MG63 (cell line): ENCODE measurements at regions not wholly inside any gene's neighbourhood (a gene's known extent, or its start where the extent isn't known, plus 50 kb on each side); places are given as distances from the start of the nearest gene placed in this dataset.

ENCODE experiments used
- DNase-seq: peaks from one replicate; pipeline ENCODE4 v3.0.0-alpha.2; 2020
- H3K27me3 ChIP-seq: fragments of 250-450 bp; sonication (Bioruptor Pico); 2 replicates; pipeline ENCODE4 v1.5.1; 2020; ENCODE audit warnings: mild to moderate bottlenecking, moderate library complexity
- H3K36me3 ChIP-seq: fragments of 250-450 bp; sonication (Bioruptor Pico); 2 replicates; pipeline ENCODE4 v1.5.1; 2020; ENCODE audit warnings: mild to moderate bottlenecking, moderate library complexity
- H3K4me3 ChIP-seq: fragments of 250-450 bp; sonication (Bioruptor Pico); 2 replicates; pipeline ENCODE4 v1.5.1; 2020; ENCODE audit warnings: mild to moderate bottlenecking, moderate library complexity
- H3K9me3 ChIP-seq: fragments of 250-450 bp; sonication (Bioruptor Pico); 2 replicates; pipeline ENCODE4 v1.5.1; 2020; ENCODE audit warnings: mild to moderate bottlenecking, moderate library complexity

DNA sequence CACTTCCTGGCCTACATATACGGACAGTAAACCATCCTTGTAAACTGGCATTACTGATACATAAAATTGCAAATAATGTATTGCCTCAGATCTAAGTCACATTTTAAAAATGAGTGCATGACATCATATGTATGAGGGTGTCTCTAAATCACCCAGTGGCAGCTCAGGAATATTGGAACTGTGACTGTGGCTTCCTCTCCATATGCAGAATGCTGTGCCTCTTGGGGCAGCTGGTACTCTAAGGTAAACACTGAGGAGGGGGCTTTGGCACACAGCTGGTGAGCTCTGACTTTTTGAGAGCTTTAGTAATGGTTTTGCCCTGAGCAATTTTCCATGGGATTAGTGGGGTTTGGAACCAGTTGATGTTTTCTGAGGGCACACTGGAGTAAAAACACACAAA is 263.7 kb downstream of the BMP4 start:
- DNase-seq = peak; percentile 52
- no peaks in the 10 kb centered on the region for H3K9me3 ChIP-seq
- H3K27me3 ChIP-seq = no peaks in the 10 kb centered on the region
- H3K4me3 ChIP-seq = no peak overlapping the region
- H3K36me3 ChIP-seq = no peaks in the 10 kb centered on the region

DNA sequence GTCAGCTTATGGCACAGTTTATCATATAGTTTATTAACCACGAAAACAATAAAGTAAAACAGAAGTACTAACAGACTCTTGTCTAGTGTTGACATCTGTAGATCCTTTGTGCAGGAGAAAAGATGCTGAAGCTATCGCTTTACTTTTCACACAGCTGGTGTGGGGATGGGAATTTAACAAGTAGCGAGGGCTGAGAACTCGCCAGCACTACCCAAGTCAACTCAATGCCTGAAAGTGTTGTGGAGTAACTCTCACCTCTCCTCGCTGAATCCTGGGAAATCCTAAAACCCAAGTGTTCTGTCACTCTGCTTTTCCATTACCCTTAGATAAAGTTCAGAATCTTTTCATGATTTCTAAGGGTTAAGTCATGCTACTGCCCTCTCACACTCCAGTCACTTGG is 264.2 kb downstream of the BMP4 start:
- Histone ChIP-seq H3K27me3 (no peaks in the 10 kb centered on the region), H3K9me3 (no peaks in the 10 kb centered on the region), H3K4me3 (no peak overlapping the region), H3K36me3 (no peaks in the 10 kb centered on the region)
- DNase-seq = no peak

DNA sequence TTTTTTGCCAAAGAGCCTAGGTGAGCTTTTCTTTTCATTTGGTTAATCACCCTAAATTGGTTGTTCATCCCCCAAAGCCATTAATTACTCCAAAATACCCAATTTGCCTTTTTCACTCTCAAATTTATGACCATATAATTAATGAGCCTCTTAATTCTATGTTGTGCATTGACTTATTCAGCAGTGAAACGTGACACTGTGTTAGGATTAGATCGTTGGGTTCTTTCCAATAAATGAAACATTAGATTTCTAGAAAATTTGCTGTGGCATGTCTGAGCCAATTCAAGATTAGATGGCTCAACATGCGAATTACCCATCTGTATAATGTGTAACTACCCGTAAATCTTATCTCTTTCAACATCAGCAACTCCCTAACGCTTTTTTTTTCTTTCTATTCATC is 273.4 kb downstream of the BMP4 start:
- no peaks in the 10 kb centered on the region for H3K27me3 ChIP-seq
- H3K4me3 ChIP-seq = no peak overlapping the region
- H3K9me3 ChIP-seq = no peaks in the 10 kb centered on the region
- no peak for DNase-seq
- H3K36me3 ChIP-seq = no peaks in the 10 kb centered on the region

DNA sequence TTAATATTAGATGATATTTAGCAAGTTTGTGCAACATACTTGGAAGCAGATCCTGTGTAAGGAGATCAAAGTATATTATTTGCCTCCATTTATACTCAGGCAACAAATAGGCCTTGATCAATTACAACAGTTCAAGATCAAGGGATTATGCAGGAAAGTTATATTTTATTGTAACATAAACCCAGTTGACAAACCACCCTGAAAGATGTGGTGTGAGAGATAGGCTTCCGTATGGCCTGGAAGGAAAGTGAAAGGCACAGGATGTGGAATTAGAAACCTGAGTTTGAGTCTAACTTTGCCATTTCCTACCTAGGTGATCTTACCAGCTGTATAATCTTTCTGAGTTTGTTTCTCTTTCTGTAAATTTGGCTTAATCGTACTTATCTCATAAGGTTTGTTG is 284.1 kb downstream of the BMP4 start:
- H3K4me3 ChIP-seq = no peak overlapping the region
- DNase-seq = no peak
- no peaks in the 10 kb centered on the region for H3K9me3 ChIP-seq
- H3K27me3 ChIP-seq = no peaks in the 10 kb centered on the region
- no peaks in the 10 kb centered on the region for H3K36me3 ChIP-seq

DNA sequence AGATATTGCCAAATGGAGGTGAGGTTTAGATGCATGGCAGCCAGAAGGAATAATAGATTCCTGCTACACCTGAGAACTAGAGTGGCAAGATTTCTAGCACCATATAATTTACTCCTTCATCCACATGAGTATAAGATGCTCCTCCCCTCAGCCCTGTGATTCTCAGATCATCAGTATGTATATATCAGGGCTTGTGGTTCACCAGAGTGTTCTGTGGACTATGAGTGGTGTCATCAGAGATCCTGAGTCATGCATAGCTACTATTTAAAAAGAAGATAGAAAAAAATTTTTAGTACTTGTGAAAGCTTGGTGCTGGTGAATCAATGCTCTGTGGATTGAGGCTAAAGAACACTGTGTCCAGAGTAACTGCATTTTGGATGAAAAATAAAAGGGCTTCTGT is 285.9 kb downstream of the BMP4 start:
- Histone ChIP-seq H3K4me3 (no peak overlapping the region), H3K9me3 (no peaks in the 10 kb centered on the region), H3K36me3 (no peaks in the 10 kb centered on the region), H3K27me3 (no peaks in the 10 kb centered on the region)
- peak; percentile 0 for DNase-seq

DNA sequence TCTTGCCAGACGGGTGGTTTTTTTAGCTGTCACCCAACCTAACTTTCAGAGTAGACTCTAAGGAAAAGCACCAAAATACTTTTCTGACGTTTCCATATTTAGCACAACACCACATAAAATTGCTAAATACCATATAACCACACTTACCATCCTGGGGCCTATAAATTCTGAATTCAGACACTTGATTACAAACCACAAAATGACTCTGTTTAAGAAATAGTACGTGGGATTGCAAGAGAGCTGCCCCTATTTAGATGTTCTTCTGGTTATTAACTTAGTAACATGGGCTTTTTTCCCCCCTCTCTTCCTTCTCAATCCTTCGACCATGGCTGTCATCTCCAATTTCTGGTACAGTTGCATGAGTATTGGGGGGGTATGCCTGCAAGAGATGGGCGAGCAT is 287.7 kb downstream of the BMP4 start:
- Histone ChIP-seq H3K4me3 (no peak overlapping the region), H3K36me3 (no peaks in the 10 kb centered on the region), H3K9me3 (no peaks in the 10 kb centered on the region), H3K27me3 (no peaks in the 10 kb centered on the region)
- DNase-seq = no peak

DNA sequence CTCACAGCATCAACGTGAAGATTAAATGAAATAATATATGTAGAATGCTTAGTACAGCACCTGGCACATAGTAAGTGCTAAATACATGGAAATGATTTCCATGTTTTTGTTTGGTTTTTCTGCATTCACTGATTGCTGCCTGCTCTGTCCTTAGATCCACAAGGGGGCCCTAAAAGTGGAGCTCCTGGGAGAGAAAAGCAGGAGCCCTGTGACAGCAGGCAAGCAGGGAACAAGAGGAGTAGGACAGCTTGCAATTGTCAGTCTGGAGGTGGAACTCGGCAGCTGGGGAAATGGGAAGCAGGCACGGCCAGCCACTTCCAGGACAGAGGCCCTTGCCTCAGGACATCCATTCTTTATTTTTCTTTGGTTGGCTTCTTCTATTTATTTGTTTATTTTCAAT is 292.9 kb downstream of the BMP4 start:
- DNase-seq = peak; percentile 1
- Histone ChIP-seq H3K9me3 (no peaks in the 10 kb centered on the region), H3K36me3 (no peaks in the 10 kb centered on the region), H3K27me3 (no peaks in the 10 kb centered on the region), H3K4me3 (no peak overlapping the region)

DNA sequence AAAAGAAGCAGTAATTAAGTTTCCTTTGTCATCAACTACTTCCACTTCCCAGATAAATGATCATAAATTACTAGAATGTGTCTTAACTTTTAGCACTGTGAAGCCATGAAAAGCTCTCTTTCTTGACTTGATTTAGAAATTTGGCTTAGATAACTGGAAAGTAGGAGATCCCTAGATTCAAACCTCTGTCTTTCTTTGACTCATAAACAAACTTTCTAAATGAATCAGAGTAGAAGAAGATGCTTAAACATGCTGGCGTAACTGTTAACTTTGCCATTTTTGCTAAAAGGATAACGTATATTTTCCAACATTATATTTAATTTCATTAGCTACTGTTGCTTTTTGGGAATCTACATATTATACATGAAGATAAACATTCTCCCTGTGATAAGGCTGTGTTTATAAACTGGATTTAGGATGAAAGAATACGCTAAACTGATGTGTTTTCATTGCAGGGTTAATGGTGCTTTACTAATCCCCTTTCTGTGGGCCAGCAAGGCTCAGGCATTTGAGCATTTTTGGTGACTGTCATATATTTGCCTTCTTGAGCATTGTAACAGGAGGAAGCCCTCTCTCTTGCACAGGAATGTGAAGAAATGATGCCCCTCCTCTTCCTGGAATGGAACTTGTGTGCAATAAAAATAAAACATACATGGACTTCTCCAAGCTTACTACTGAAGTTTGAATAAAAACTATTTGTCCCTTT is 301.4 kb downstream of the BMP4 start:
- no peak for DNase-seq
- H3K4me3 ChIP-seq = no peak overlapping the region
- H3K36me3 ChIP-seq = no peaks in the 10 kb centered on the region
- H3K27me3 ChIP-seq = no peaks in the 10 kb centered on the region
- no peaks in the 10 kb centered on the region for H3K9me3 ChIP-seq

DNA sequence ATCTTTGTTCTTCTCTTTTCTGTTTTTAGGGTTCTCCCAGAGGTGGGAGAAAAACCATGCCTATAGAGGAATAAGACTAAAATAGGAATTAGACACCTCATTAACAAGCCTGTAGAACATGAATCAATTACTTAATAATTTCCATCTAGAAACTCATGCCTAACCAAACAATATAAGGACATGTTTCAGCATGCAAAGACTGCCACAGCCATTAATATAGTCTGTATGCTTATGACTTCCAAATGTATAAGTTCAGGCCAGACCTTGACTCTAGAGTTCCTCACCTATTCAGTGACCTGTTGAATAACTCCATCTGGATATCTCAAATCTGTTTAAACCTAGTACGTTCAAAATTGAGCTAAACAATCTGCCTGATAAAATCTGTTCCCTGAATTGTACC is 304.6 kb downstream of the BMP4 start:
- Histone ChIP-seq H3K9me3 (no peaks in the 10 kb centered on the region), H3K27me3 (no peaks in the 10 kb centered on the region), H3K36me3 (no peaks in the 10 kb centered on the region), H3K4me3 (no peak overlapping the region)
- DNase-seq = no peak

DNA sequence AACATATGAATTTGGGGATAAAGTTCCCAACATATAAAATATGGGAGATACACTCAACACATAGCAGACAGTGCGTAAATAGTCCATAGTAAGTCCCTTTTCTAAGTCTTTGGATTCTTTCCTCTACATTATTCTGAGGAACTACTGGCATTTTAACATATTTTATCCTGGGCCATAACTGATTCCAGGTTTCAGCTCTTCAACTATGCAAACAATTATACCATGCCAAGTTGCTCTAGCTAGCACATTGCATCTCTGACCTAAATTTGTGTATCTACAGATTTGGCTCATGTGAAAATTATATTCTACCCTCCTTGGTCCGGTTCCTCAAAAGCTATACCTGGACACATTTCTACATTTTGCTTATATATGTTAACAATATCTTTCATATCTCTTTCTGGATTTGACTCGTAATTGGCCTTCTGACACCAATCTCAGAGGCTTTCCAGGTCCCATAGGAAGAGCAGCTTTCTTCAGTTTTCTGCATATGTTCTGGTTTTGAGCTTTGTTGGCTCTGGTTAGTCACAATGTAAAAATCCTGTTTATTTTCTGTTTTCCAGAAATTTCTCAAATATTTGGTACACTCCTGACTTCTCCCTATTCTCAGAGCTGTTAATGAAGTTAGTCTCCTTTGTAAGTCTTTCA is 305.4 kb downstream of the BMP4 start:
- no peak for DNase-seq
- no peaks in the 10 kb centered on the region for H3K9me3 ChIP-seq
- H3K27me3 ChIP-seq = no peaks in the 10 kb centered on the region
- no peak overlapping the region for H3K4me3 ChIP-seq
- no peaks in the 10 kb centered on the region for H3K36me3 ChIP-seq

DNA sequence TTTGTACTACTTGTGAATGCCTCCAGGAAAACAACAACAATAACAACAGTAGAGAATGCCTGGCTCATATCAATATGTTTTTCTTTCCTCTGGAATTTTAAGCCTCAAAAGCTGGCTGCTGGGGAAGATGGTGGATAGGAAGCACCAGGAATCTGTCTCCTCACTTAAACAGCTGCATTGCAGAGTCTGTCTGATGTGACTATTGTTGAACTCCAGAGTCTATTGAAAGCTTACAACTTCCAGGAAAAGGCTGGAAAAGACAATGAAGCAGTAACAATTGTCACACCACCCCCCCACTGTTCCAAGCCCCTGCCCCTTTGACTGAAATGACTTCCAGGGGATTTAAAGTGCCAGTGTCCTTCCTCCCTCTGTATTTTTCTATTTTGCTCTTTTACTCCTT is 309.7 kb downstream of the BMP4 start:
- no peak for DNase-seq
- H3K27me3 ChIP-seq = no peaks in the 10 kb centered on the region
- H3K9me3 ChIP-seq = no peaks in the 10 kb centered on the region
- no peak overlapping the region for H3K4me3 ChIP-seq
- H3K36me3 ChIP-seq = no peaks in the 10 kb centered on the region

DNA sequence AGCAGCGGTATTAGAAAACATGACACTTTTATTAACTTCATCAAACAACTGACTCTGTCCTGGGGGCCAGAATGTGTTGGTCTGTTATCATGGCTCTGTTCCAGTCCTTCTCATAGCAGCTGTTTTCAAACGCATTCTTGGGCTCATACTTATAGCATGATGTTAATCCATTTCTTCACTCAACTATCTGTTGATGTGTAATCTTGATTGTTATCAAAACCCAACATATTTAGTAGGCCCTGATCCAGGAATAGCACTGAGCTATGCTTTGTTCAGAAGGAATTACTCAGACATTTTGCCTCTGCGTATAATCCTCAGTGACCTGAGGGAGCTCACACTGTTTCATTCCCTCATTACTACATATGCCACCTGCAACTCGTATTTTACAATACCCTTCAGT is 315.9 kb downstream of the BMP4 start:
- DNase-seq = no peak
- Histone ChIP-seq H3K36me3 (no peaks in the 10 kb centered on the region), H3K4me3 (no peak overlapping the region), H3K9me3 (no peaks in the 10 kb centered on the region), H3K27me3 (no peaks in the 10 kb centered on the region)

DNA sequence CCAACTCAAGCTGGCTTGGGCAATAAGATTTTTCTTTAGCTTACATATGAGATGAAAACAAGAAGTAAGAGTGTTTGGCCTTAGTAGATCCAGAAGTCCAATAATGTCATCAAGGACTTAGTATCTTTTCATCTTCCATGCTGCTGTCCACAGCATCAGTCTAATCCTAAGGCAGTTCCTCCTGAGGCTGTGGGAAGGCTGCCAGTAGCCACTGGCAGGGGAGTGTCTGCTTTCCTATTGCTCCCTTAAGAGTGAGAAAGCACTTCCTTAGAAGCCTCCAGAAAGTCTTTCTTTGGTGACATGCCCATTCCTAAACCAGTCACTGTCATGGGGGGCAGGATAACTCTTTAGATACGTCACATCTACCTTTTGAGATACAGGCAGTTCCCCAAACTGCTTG is 317.7 kb downstream of the BMP4 start:
- DNase-seq = no peak
- H3K4me3 ChIP-seq = no peak overlapping the region
- H3K36me3 ChIP-seq = no peaks in the 10 kb centered on the region
- H3K27me3 ChIP-seq = no peaks in the 10 kb centered on the region
- no peaks in the 10 kb centered on the region for H3K9me3 ChIP-seq

DNA sequence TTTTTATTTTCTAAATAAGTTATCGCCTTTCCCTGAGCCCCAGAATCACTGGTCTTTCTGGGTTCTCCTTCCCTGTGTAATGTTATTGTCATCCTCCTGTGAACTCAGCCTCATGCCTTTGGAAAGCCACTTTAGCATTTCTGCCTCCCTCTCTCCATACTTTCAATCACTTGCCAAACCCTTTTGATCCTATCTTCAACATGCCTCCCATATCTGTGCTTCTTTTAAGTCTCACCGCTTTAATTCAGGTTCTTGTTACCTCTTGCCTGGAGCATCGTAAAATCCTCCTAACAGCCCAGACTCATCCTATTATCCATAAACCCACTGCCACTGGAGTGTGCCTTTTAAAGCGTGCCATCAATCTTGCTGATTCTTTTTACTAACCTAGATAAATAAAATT is 321.8 kb downstream of the BMP4 start:
- Histone ChIP-seq H3K27me3 (no peaks in the 10 kb centered on the region), H3K36me3 (no peaks in the 10 kb centered on the region), H3K4me3 (no peak overlapping the region), H3K9me3 (no peaks in the 10 kb centered on the region)
- DNase-seq = no peak

DNA sequence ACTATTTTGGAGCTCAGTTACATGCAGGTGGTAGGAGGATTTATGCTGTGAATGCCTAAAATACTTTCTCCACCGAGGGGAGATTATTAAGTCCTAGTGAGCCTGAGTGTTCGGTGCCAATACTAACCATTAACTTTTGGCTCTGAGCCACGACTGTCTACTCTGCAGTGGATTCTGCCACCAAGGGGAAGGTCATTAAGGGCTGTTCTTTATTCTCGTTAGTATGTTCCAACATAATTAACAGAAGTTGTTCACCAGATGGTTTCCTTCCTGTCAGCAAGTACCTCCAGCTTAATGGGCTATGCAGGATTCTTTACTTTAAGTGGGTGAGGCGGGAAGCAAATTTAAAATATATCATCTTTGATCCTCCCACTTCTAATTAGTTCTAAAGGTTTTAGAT is 326.3 kb downstream of the BMP4 start:
- Histone ChIP-seq H3K4me3 (no peak overlapping the region), H3K9me3 (no peaks in the 10 kb centered on the region), H3K27me3 (no peaks in the 10 kb centered on the region), H3K36me3 (no peaks in the 10 kb centered on the region)
- DNase-seq = no peak

DNA sequence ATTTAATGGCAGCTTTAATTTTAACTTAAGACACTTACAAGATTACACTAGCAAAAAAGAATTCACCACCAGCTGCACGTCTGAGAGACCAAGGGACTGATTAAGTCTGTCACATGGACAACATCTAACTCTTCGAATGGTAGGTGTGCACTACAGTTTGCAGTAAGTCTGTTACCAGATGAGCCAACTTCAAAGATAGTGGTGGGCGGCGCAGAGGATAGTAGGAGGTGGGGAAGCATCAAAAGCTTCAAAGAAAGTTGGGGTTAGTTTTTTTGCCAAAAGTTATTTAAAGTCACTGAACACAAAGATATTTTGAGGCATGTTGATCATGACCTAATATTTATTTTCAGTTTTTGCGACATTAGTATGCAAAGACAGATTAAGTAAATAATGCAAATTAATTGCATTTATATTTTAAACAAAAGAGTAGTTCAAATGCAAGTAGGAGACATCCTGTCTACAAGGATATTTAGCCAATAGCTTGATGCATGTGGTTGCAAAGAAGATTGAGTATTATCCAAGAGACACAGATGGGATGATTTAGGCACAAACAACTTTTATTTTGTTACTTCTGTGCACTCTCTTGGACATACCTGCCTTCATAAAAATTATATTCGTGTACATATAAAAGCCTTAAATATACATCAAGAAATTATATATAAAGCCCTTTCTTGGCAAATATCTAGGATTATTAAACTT is 327.7 kb downstream of the BMP4 start:
- H3K36me3 ChIP-seq = no peaks in the 10 kb centered on the region

DNA sequence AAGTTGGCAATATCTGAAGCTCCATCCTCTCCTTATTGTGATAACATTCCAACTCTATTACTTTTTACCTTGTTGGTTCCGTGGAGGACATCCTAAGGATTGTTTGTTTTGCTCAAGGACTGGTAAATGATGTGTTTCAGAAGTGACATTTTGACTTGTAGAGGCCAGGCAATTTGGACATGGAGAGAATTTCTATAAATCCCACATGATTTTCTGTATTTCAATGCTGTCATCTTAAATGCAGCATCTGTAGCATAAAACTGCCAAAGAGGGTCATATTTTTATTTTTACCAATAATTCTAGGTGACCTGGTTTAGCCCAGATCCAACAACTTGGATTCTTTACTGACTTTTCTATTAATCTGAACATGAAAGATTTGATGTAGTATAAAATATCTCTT is 328.4 kb downstream of the BMP4 start:
- Histone ChIP-seq H3K36me3 (no peaks in the 10 kb centered on the region), H3K27me3 (no peaks in the 10 kb centered on the region), H3K4me3 (no peak overlapping the region), H3K9me3 (no peaks in the 10 kb centered on the region)
- DNase-seq = no peak

More for the DNA sequence above, 327.7 kb downstream of the BMP4 start:
- Histone ChIP-seq H3K27me3 (no peaks in the 10 kb centered on the region), H3K9me3 (no peaks in the 10 kb centered on the region), H3K4me3 (no peak overlapping the region)
- DNase-seq = no peak

DNA sequence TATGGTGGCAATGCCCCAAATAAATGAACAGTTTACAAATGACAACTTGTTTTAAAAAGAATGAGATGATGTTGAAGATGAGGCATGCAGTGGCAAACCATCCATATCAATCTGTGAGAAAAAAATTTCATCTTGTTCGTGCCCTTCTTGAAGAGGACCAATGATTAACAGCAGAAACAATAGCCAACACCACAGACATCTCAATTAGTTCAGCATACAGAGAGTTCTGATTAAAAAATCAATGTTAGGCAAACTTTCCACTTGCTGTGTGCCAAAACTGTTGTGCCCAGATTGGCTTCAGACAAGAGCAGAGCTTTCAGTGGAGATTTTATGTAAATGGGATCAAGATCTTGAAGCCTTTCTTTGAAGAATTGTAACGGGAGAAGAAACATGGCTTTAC is 329.9 kb downstream of the BMP4 start:
- Histone ChIP-seq H3K4me3 (no peak overlapping the region), H3K9me3 (no peaks in the 10 kb centered on the region), H3K36me3 (no peaks in the 10 kb centered on the region), H3K27me3 (no peaks in the 10 kb centered on the region)
- no peak for DNase-seq
